Chondrocyte (in vitro differentiated cells): ENCODE measurements at regions not wholly inside any gene's neighbourhood (a gene's known extent, or its start where the extent isn't known, plus 50 kb on each side); places are given as distances from the start of the nearest gene placed in this dataset.

ENCODE experiments used
- DNase-seq: peaks from one replicate; pipeline ENCODE4 v3.0.0; 2021; ENCODE audit warnings: mixed read lengths, low spot score
- H3K27ac Mint-ChIP-seq: one replicate; pipeline ENCODE4 v1.8.0; 2021; ENCODE audit warnings: mild to moderate bottlenecking, moderate library complexity, mixed read lengths; ENCODE audit not compliant: unreplicated experiment
- H3K27me3 Mint-ChIP-seq: 2 replicates; pipeline ENCODE4 v1.8.0; 2021; ENCODE audit warnings: low read depth, mixed read lengths
- H3K36me3 Mint-ChIP-seq: 2 replicates; pipeline ENCODE4 v1.8.0; 2021; ENCODE audit warnings: low read depth, mixed read lengths
- H3K4me1 Mint-ChIP-seq: 2 replicates; pipeline ENCODE4 v1.8.0; 2021; ENCODE audit warnings: low read depth, mild to moderate bottlenecking, mixed read lengths
- H3K4me3 Mint-ChIP-seq: one replicate; pipeline ENCODE4 v1.8.0; 2021; ENCODE audit warnings: mild to moderate bottlenecking, moderate library complexity, mixed read lengths; ENCODE audit not compliant: unreplicated experiment
- H3K9me3 Mint-ChIP-seq: 2 replicates; pipeline ENCODE4 v1.8.0; 2021; ENCODE audit warnings: low read depth, mixed read lengths
- CTCF ChIP-seq: fragments of 200-600 bp; sonication (generic); IDR thresholded peaks from 2 replicates; pipeline ENCODE4 v1.5.0; 2021; ENCODE audit warnings: antibody characterized with exemption, mild to moderate bottlenecking, moderate library complexity

GRCh38 chr12:92568691-92569090 lies 134.1 kb upstream of the PLEKHG7 start:
- Mint-ChIP-seq H3K27me3 (no peaks in the 10 kb centered on the region), H3K4me3 (no peak overlapping the region), H3K36me3 (peaks cover 2% of the 10 kb centered on the region), H3K27ac (no peak overlapping the region), H3K9me3 (peaks cover 9% of the 10 kb centered on the region), H3K4me1 (no peaks in the 10 kb centered on the region)
- no peak for DNase-seq
- no peak for TF ChIP-seq CTCF

GRCh38 chr12:92566448-92567019 lies 136.3 kb upstream of the PLEKHG7 start:
- Mint-ChIP-seq H3K4me1 (peaks cover 11% of the 10 kb centered on the region), H3K36me3 (peaks cover 2% of the 10 kb centered on the region), H3K27ac (no peak overlapping the region), H3K9me3 (peaks cover 9% of the 10 kb centered on the region), H3K27me3 (no peaks in the 10 kb centered on the region), H3K4me3 (no peak overlapping the region)
- no peak for TF ChIP-seq CTCF
- DNase-seq: no peak

- H3K27me3 Mint-ChIP-seq: no peaks in the 10 kb centered on the region
- no peak overlapping the region for H3K4me3 Mint-ChIP-seq
- no peak for TF ChIP-seq CTCF
- peaks cover 9% of the 10 kb centered on the region for H3K9me3 Mint-ChIP-seq
- H3K36me3 Mint-ChIP-seq: peaks cover 2% of the 10 kb centered on the region
- H3K27ac Mint-ChIP-seq: no peak overlapping the region
- DNase-seq: no peak
- H3K4me1 Mint-ChIP-seq: peaks cover 23% of the 10 kb centered on the region
Measured at GRCh38 chr12:92563819-92564218, 139.0 kb upstream of the PLEKHG7 start.

GRCh38 chr12:92562063-92562734 lies 140.6 kb upstream of the PLEKHG7 start:
- Mint-ChIP-seq H3K36me3 (peaks cover 2% of the 10 kb centered on the region), H3K4me1 (peaks cover 33% of the 10 kb centered on the region), H3K4me3 (no peak overlapping the region), H3K27ac (peak overlapping the region; percentile 84), H3K9me3 (peaks cover 8% of the 10 kb centered on the region), H3K27me3 (no peaks in the 10 kb centered on the region)
- no peak for TF ChIP-seq CTCF
- no peak for DNase-seq

GRCh38 chr12:92561543-92561899 lies 141.3 kb upstream of the PLEKHG7 start:
- DNase-seq: no peak
- Mint-ChIP-seq H3K4me3 (no peak overlapping the region), H3K27ac (peak overlapping the region; percentile 84), H3K36me3 (no peaks in the 10 kb centered on the region), H3K9me3 (peaks cover 2% of the 10 kb centered on the region), H3K27me3 (no peaks in the 10 kb centered on the region), H3K4me1 (peaks cover 33% of the 10 kb centered on the region)
- TF ChIP-seq CTCF: no peak
